GM23248 (cell line): ENCODE measurements at regions not wholly inside any gene's neighbourhood (a gene's known extent, or its start where the extent isn't known, plus 50 kb on each side); places are given as distances from the start of the nearest gene placed in this dataset.

Source experiments
- EZH2 ChIP-seq: fragments of 200-600 bp; sonication (generic); IDR thresholded peaks from 2 replicates; pipeline ENCODE4 v1.6.1; 2018; ENCODE audit warnings: antibody characterized with exemption, mild to moderate bottlenecking; ENCODE audit not compliant: insufficient read depth, poor library complexity, severe bottlenecking
- EZH2phosphoT487 ChIP-seq: fragments of 200-600 bp; sonication (generic); IDR thresholded peaks from 2 replicates; pipeline ENCODE4 v1.6.1; 2018; ENCODE audit warnings: antibody characterized with exemption, moderate library complexity, mild to moderate bottlenecking, low read depth; ENCODE audit not compliant: insufficient read depth

DNA sequence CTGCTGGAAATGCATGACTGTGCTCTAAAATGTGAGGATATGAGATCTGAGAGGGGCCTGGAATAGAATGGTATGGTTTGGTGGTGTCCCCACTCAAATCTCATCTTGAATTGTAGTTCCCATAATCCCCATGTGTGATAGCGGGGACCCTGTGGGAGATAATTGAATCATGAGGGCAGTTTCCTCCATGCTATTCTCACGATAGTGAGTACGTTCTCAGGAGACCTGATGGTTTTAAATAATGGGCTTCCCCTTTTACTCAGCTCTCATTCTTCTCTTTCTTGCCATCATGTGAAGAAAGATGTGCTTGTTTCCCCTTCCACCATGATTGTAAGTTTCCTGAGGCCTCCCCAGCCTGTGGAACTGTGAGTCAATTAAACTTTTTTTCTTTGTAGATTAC is 133.6 kb upstream of the ADAMTS16 start:
- no peak for TF ChIP-seq EZH2phosphoT487
- TF ChIP-seq EZH2: no peak
